Kidney epithelial cell (primary cell): ENCODE measurements at regions not wholly inside any gene's neighbourhood (a gene's known extent, or its start where the extent isn't known, plus 50 kb on each side); places are given as distances from the start of the nearest gene placed in this dataset.
"Not testable (repeated sequence)": the region's sequence is repeated elsewhere in the genome, so short reads cannot be mapped to it uniquely, and the experiment has no call there.

ENCODE experiments used
- DNase-seq: peaks from one replicate; pipeline ENCODE4 v3.0.0-alpha.2; 2010; ENCODE audit warnings: low read depth
- H3K27me3 ChIP-seq: 2 replicates; pipeline ENCODE4 v1.6.0; 2011; ENCODE audit warnings: low read length; ENCODE audit not compliant: control insufficient read depth, insufficient read depth
- H3K36me3 ChIP-seq: 2 replicates; pipeline ENCODE4 v1.5.1; 2011; ENCODE audit warnings: low read length; ENCODE audit not compliant: control insufficient read depth, insufficient read depth
- H3K4me3 ChIP-seq: 2 replicates; pipeline ENCODE4 v1.5.1; 2011; ENCODE audit warnings: low read depth, mild to moderate bottlenecking, control low read depth, low read length
- TF ChIP-seq, protein P1 (sequence below): IDR thresholded peaks from 2 replicates; pipeline ENCODE4 v1.5.1; 2011; ENCODE audit warnings: mild to moderate bottlenecking, moderate library complexity, low read length, control low read depth, inconsistent platforms; ENCODE audit not compliant: insufficient read depth, poor library complexity, severe bottlenecking

DNA sequence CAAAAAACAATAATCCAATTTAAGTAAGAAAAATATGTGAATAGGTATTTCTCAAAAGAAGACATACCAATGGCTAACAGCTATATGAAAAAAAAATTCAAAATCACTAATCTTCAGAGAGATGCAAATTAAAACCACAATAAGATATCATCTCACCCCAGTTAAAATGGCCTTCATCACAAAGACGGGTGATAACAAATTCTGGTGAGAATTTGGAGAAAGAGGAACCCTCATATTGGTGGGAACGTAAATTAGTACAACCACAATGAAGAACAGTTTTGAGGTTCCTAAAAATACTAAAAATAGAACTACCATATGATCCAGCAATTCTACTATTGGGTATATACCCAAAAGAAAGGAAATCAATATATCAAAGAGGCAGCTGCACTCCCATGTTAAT is 94.3 kb downstream of the TMEM167A start:
- H3K36me3 ChIP-seq, result no peaks in the 10 kb centered on the region
- H3K4me3 ChIP-seq, result no peak overlapping the region
- no peak for DNase-seq
- H3K27me3 ChIP-seq, result no peaks in the 10 kb centered on the region
- TF ChIP-seq, protein P1, sequence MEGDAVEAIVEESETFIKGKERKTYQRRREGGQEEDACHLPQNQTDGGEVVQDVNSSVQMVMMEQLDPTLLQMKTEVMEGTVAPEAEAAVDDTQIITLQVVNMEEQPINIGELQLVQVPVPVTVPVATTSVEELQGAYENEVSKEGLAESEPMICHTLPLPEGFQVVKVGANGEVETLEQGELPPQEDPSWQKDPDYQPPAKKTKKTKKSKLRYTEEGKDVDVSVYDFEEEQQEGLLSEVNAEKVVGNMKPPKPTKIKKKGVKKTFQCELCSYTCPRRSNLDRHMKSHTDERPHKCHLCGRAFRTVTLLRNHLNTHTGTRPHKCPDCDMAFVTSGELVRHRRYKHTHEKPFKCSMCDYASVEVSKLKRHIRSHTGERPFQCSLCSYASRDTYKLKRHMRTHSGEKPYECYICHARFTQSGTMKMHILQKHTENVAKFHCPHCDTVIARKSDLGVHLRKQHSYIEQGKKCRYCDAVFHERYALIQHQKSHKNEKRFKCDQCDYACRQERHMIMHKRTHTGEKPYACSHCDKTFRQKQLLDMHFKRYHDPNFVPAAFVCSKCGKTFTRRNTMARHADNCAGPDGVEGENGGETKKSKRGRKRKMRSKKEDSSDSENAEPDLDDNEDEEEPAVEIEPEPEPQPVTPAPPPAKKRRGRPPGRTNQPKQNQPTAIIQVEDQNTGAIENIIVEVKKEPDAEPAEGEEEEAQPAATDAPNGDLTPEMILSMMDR, result no peak

- DNase-seq, H3K4me3 ChIP-seq, H3K27me3 ChIP-seq, H3K36me3 ChIP-seq: not testable (repeated sequence)
These were observed 100.3 kb downstream of the TMEM167A start for GRCh38 chr5:82976887-82977286.

DNA sequence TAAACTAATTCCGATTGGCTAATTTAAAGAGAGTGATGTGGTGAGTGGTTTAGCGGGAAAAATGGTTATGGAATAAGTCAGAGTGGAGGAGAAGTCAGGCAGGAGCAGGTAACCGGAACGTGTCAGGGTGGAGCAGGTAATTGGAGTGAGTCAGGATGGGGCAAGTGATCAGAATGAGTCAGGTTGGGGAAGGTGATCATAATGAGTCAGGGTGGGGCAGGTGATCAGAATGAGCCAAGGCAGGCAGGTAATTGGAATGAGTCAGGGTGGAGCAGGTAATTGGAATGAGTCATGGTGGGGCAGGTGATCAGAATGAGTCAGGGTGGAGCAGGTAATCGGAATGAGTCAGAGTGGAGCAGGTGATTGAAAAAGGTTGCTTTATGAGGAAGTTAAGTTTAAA is 101.4 kb downstream of the TMEM167A start:
- H3K27me3 ChIP-seq, result no peaks in the 10 kb centered on the region
- no peak overlapping the region for H3K4me3 ChIP-seq
- TF ChIP-seq, protein P1, result no peak
- no peaks in the 10 kb centered on the region for H3K36me3 ChIP-seq
- no peak for DNase-seq

- TF ChIP-seq, protein P1, result no peak
- Histone ChIP-seq H3K36me3 (no peaks in the 10 kb centered on the region), H3K4me3 (no peak overlapping the region), H3K27me3 (no peaks in the 10 kb centered on the region)
- DNase-seq, result no peak
These were observed 101.8 kb downstream of the TMEM167A start for GRCh38 chr5:82975396-82975795.

DNA sequence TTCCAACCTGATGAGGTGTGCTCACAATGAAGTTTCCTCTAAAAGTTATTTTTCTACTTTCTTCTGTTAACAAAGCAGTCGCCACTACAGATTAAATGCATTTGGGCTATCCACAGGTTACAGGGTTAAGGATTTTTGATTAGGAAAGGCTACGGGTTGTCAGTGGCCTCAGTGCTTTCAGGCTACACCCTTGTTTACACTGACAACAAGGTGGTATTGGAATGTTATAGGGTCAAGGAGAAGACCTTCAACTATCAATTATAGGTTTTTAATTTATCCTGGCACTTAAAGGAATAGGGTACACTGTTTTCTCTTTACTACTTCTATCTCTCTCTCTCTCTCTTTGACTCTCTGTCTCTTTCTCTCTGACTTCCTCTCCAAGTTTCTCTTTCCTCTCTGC is 102.8 kb downstream of the TMEM167A start:
- H3K4me3 ChIP-seq, DNase-seq, H3K36me3 ChIP-seq, H3K27me3 ChIP-seq: not testable (repeated sequence)

DNA sequence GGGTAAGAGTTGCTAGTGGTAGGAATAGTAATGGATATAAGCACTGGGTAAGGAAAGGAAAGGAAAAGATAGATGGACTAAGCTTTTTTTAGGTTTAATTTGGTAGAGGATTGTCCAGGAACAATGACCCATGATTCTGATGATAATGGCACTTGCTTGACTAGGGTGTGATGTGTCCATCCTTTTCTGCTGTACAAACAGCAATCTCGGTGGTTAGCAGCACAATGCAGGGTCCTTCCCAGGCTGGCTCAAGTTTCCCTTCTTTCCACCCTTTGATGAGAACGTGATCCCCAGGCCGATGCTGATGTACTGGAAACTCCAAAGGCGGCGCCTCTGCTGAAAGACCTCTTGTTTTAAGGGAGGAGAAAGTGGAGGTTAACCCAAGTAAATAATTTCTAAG is 105.3 kb downstream of the TMEM167A start:
- H3K27me3 ChIP-seq, result no peaks in the 10 kb centered on the region
- no peak overlapping the region for H3K4me3 ChIP-seq
- no peak for DNase-seq
- TF ChIP-seq, protein P1, result no peak
- no peaks in the 10 kb centered on the region for H3K36me3 ChIP-seq

DNA sequence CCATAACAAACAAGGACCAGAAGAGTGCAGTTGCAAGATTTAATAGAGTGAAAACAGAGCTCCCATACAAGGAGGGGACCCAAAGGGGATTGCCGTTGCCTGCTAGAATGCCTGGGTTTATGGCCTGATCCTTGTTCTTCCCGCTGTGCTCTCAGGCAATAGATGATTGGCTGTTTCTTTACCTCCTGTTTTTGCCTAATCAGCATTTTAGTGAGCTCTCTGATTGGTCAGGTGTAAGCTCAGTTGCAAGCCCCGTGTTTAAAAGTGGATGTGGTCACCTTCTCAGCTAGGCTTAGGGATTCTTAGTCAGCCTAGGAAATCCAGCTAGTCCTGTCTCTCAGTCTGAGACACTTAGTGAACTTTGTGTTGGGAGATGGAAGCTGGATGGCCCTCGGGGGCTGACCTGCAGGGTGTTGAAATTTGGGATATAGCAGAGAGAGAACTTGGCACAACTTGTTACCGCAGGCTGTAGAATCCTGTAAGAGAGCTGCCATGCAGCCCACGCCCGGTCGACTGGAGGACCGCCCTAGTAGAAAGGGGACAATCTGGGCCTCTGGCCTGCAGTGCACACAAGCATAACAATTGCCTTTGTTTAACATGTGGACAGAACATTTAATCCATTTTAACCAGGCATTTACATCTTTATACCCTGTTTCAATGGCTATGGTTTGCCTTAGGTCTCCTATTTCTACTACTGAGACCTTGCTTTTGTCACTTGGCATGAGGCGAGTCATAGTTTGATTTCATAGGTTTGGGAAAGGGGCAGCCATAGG is 106.0 kb downstream of the TMEM167A start:
- H3K36me3 ChIP-seq, H3K27me3 ChIP-seq, DNase-seq, H3K4me3 ChIP-seq: not testable (repeated sequence)

DNA sequence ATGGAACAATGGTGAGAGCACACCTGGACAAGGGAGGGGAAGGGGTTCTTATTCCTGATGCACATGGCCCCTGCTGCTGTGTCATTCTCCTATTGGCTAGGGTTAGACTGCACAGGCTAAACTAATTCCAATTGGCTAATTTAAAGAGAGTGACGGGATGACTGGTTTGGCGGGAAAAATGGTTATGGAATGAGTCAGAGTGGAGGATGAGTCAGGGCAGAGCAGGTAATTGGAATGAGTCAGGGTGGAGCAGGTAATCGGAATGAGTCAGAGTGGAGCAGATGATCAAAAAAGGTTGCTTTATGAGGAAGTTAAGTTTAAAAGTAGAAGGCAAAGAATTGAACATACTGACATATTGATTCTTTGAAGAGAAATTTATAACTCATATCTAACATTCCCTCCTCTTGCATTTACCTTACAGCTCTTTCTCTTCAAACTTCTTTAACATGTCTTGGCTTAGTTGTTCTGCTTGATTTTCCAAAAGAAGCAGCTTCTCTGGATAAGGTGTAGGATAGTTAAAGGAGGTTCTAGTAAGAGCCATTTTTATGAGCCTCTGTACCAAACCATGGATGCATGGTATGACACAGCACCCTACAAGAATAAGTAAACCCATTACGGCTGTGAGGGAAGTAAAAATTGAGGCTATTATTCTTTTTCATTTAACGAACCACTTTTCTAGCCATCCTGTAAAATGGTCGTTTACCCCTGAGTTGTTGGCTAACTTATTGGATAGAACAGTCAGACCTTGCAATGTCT is 107.8 kb downstream of the TMEM167A start:
- DNase-seq, result peak; percentile 50
- H3K27me3 ChIP-seq, H3K4me3 ChIP-seq, H3K36me3 ChIP-seq: not testable (repeated sequence)
